Glutamatergic neuron (in vitro differentiated cells): ENCODE measurements at regions not wholly inside any gene's neighbourhood (a gene's known extent, or its start where the extent isn't known, plus 50 kb on each side); places are given as distances from the start of the nearest gene placed in this dataset.

Experiments used
- DNase-seq: peaks from one replicate; pipeline ENCODE4 v3.0.0; 2022
- H3K27ac Mint-ChIP-seq: one replicate; pipeline ENCODE4 v1.8.0; 2020; ENCODE audit warnings: mild to moderate bottlenecking, mixed read lengths, inconsistent platforms; ENCODE audit not compliant: unreplicated experiment
- H3K27me3 Mint-ChIP-seq: one replicate; pipeline ENCODE4 v1.8.0; 2020; ENCODE audit warnings: mild to moderate bottlenecking, moderate library complexity, mixed read lengths, inconsistent platforms; ENCODE audit not compliant: unreplicated experiment
- H3K36me3 Mint-ChIP-seq: one replicate; pipeline ENCODE4 v1.8.0; 2020; ENCODE audit warnings: mild to moderate bottlenecking, mixed read lengths, inconsistent platforms; ENCODE audit not compliant: unreplicated experiment
- H3K4me1 Mint-ChIP-seq: one replicate; pipeline ENCODE4 v1.8.0; 2020; ENCODE audit warnings: mild to moderate bottlenecking, low read depth, mixed read lengths, inconsistent platforms; ENCODE audit not compliant: unreplicated experiment
- H3K4me3 Mint-ChIP-seq: one replicate; pipeline ENCODE4 v1.8.0; 2020; ENCODE audit warnings: mild to moderate bottlenecking, mixed read lengths, inconsistent platforms; ENCODE audit not compliant: unreplicated experiment
- H3K9me3 Mint-ChIP-seq: one replicate; pipeline ENCODE4 v1.8.0; 2020; ENCODE audit warnings: mild to moderate bottlenecking, moderate library complexity, mixed read lengths, inconsistent platforms; ENCODE audit not compliant: unreplicated experiment
- TF ChIP-seq, protein P1 (sequence below): fragments of 200-600 bp; sonication (generic); IDR thresholded peaks from one replicate; pipeline ENCODE4 v1.5.0; 2021; ENCODE audit not compliant: partially characterized antibody, unreplicated experiment

DNA sequence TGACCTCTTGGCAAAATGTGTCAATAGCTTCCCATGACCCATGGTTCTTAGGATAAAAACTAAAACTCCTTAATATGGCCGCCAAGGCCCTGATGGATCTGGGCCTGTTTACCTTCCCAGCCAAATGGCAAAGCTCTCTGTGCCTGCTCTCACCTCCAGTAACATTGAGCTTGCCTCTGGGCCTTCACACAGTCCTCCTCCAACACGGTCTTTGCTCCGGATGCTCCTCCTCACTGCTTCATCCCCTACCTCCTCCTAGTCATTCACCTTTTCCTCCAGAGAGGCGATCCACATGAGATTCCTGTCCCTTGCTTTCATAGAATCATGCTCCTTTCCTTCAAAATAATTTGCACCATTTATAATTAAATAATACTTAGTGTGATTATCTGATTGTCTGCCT is 172.3 kb upstream of the AFDN start:
- Mint-ChIP-seq H3K9me3 (peaks cover 2% of the 10 kb centered on the region), H3K4me3 (no peak overlapping the region), H3K36me3 (peaks cover 10% of the 10 kb centered on the region), H3K27ac (no peak overlapping the region), H3K27me3 (no peaks in the 10 kb centered on the region), H3K4me1 (peaks cover 8% of the 10 kb centered on the region)
- TF ChIP-seq, protein P1, sequence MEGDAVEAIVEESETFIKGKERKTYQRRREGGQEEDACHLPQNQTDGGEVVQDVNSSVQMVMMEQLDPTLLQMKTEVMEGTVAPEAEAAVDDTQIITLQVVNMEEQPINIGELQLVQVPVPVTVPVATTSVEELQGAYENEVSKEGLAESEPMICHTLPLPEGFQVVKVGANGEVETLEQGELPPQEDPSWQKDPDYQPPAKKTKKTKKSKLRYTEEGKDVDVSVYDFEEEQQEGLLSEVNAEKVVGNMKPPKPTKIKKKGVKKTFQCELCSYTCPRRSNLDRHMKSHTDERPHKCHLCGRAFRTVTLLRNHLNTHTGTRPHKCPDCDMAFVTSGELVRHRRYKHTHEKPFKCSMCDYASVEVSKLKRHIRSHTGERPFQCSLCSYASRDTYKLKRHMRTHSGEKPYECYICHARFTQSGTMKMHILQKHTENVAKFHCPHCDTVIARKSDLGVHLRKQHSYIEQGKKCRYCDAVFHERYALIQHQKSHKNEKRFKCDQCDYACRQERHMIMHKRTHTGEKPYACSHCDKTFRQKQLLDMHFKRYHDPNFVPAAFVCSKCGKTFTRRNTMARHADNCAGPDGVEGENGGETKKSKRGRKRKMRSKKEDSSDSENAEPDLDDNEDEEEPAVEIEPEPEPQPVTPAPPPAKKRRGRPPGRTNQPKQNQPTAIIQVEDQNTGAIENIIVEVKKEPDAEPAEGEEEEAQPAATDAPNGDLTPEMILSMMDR: no peak
- no peak for DNase-seq

DNA sequence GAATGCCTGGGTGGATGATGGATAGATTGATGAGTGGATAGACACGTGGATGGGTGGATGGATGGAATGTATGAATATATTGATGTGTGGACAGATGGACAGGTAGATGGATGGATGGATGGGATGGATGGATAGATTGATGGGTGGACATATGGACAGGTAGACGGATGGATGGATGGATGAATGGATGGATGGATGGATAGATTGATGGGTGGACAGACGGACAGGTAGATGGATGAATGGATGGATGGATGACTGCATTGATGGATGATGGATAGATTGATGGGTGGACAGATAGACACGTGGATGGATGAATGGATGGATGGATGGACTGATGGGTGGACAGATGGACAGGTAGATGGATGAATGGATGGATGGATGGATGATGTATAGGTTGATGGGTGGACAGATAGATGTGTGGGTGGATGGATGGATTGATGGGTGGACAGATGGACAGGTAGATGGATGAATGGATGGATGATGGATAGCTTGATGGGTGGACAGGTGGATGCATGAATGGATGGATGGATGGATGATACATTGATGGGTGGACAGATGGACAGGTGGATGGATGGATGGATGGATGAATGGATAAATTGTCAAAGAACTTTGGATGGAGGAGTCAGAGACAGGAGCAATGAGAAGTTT is 171.4 kb upstream of the AFDN start:
- Mint-ChIP-seq H3K36me3 (peaks cover 10% of the 10 kb centered on the region), H3K27me3 (no peaks in the 10 kb centered on the region), H3K4me1 (no peaks in the 10 kb centered on the region), H3K4me3 (no peak overlapping the region), H3K27ac (no peak overlapping the region), H3K9me3 (peaks cover 2% of the 10 kb centered on the region)
- TF ChIP-seq, protein P1: no peak
- DNase-seq: no peak

DNA sequence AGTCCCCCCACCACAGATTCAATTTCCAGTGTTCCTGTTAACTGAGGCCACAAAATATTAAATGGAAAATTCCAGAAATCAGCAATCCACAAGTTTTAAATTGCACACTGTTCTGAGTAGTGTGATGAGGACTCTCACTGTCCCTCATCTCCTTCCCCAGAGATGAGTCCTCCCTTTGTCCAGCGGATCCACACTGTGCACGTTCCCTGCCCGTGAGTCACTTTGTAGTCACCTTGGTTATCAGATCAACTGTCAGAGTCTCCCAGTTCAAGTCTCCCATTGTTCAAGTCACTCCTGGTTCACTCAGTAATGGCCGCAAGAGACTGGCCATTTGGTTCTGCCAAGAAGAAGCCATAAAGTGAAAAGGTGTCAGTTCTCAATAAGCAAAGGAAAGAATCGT is 168.6 kb upstream of the AFDN start:
- DNase-seq: no peak
- no peaks in the 10 kb centered on the region for H3K27me3 Mint-ChIP-seq
- TF ChIP-seq, protein P1: no peak
- peaks cover 6% of the 10 kb centered on the region for H3K4me1 Mint-ChIP-seq
- H3K27ac Mint-ChIP-seq: no peak overlapping the region
- H3K36me3 Mint-ChIP-seq: peaks cover 10% of the 10 kb centered on the region
- no peak overlapping the region for H3K4me3 Mint-ChIP-seq
- peaks cover 2% of the 10 kb centered on the region for H3K9me3 Mint-ChIP-seq

DNA sequence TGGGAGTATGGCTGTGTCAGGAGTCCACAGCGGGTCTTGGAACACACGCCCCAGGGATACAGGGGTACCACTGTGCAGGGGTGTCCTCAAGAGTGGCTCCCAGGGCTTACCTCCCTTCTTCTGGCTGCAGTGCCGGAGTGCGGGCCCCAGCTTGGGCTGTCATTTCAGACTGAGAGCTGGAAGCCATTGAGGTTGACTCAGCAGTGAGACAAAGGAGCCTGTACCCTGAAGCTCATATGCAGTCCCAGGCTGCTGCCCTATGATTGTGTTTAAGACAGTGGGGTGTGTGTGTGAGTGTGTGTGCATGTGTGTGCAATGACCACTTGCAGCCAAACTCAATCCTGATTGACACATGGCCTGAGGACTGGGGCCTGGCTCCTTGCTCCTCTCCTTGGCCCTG is 167.7 kb upstream of the AFDN start:
- no peak overlapping the region for H3K4me3 Mint-ChIP-seq
- peaks cover 2% of the 10 kb centered on the region for H3K9me3 Mint-ChIP-seq
- TF ChIP-seq, protein P1: no peak
- no peak for DNase-seq
- peaks cover 10% of the 10 kb centered on the region for H3K4me1 Mint-ChIP-seq
- no peak overlapping the region for H3K27ac Mint-ChIP-seq
- no peaks in the 10 kb centered on the region for H3K27me3 Mint-ChIP-seq
- H3K36me3 Mint-ChIP-seq: peaks cover 5% of the 10 kb centered on the region

DNA sequence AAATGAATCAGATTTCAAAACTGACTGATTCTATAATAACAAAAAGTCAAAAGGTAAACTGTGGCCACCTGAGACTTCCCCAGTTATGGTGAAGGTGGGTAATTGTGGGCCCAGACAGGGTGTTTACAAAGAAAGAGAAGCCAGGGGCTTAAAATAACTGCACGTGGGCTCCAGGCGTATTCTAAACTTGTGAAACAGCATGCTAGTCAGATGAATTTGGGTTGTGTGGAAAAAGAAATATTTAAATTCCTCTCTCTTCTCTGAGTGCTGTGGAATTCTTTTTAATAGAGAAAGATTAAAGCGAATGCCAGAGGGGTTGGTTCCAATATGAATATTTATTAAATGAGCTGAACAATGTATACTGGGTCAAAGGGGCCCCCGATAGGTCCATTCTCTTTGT is 166.3 kb upstream of the AFDN start:
- peaks cover 23% of the 10 kb centered on the region for H3K4me1 Mint-ChIP-seq
- DNase-seq: no peak
- H3K27ac Mint-ChIP-seq: no peak overlapping the region
- H3K27me3 Mint-ChIP-seq: no peaks in the 10 kb centered on the region
- no peak overlapping the region for H3K4me3 Mint-ChIP-seq
- H3K9me3 Mint-ChIP-seq: peaks cover 4% of the 10 kb centered on the region
- peaks cover 4% of the 10 kb centered on the region for H3K36me3 Mint-ChIP-seq
- TF ChIP-seq, protein P1: no peak
